GM12878 (cell line): ENCODE measurements at regions not wholly inside any gene's neighbourhood (a gene's known extent, or its start where the extent isn't known, plus 50 kb on each side); places are given as distances from the start of the nearest gene placed in this dataset.

ENCODE experiments used
- ATAC-seq: fragments of 200-7000 bp; cut with Tn5 transposase; 3 replicates; pipeline ENCODE4 v1.9.1; 2020; ENCODE audit warnings: mild to moderate bottlenecking, moderate library complexity
- BruUV-seq: library from RNA; stranded (reverse); fragments of 400-500 nt; replicated peaks from 2 replicates; lab custom pipeline; 2021; lab: Mats Ljungman, UMichigan
- CTCF ChIA-PET: fragments of 300-600 bp; sonication (Branson Sonifier 250); formaldehyde crosslinking; extraction: SDS; loops from one replicate; lab custom pipeline; 2021; ENCODE audit warnings: inconsistent platforms; lab: Yijun Ruan, JAX
- POLR2A ChIA-PET: fragments of 350-600 bp; formaldehyde crosslinking; extraction: SDS; loops from one replicate; lab custom pipeline; 2021; ENCODE audit warnings: inconsistent platforms; lab: Charles Lee
- RAD21 ChIA-PET: fragments of 300-600 bp; sonication (Branson Sonifier 250); formaldehyde crosslinking; loops from one replicate; lab custom pipeline; 2023; ENCODE audit warnings: antibody characterized with exemption; ENCODE audit not compliant: unreplicated experiment; lab: Charles Lee
- SMC1A ChIA-PET: fragments of 300-600 bp; sonication (Branson Sonifier 250); formaldehyde crosslinking; loops from one replicate; lab custom pipeline; 2023; ENCODE audit not compliant: unreplicated experiment, uncharacterized antibody; lab: Charles Lee
- DNase-seq: peaks from one replicate; pipeline ENCODE4 v3.0.0-alpha.2; 2011; ENCODE audit warnings: low read depth, low spot score
- FAIRE-seq: peaks from 3 replicates; lab custom pipeline; 2011; peaks lifted over from hg19 to GRCh38; lab: Jason Lieb, UNC
- H2AFZ ChIP-seq: 2 replicates; pipeline ENCODE4 v1.6.0; 2011; ENCODE audit warnings: low read depth, low read length, control low read depth; ENCODE audit not compliant: control insufficient read depth
- H3K27ac ChIP-seq: 2 replicates; pipeline ENCODE4 v1.5.1; 2011; ENCODE audit warnings: control low read depth; ENCODE audit not compliant: control insufficient read depth, insufficient read depth
- H3K27me3 ChIP-seq, 2 experiments: replicated peaks in 1 of 2; 2 replicates each; pipeline versions ENCODE4 v1.6.0 to v1.6.1; 2011; ENCODE audit warnings: low read length in 1 of 2; ENCODE audit not compliant: control insufficient read depth in 2 of 2, insufficient read depth in 2 of 2
- H3K36me3 ChIP-seq, 2 experiments: 2 replicates each; pipeline ENCODE4 v1.5.1; 2011; ENCODE audit warnings: low read length in 1 of 2; ENCODE audit not compliant: control insufficient read depth in 2 of 2, insufficient read depth in 2 of 2
- H3K4me1 ChIP-seq: 2 replicates; pipeline ENCODE4 v1.6.1; 2011; ENCODE audit warnings: mild to moderate bottlenecking, low read length, moderate library complexity, mixed read lengths; ENCODE audit not compliant: control insufficient read depth, insufficient read depth
- H3K4me2 ChIP-seq: 2 replicates; pipeline ENCODE4 v1.6.0; 2011; ENCODE audit warnings: control low read depth; ENCODE audit not compliant: control insufficient read depth, insufficient read depth
- H3K4me3 ChIP-seq: fragments of 200-600 bp; sonication (generic); 2 replicates; pipeline ENCODE4 v1.5.1; 2016
- H3K79me2 ChIP-seq: 2 replicates; pipeline ENCODE4 v1.6.0; 2011; ENCODE audit warnings: low read length; ENCODE audit not compliant: control insufficient read depth, insufficient read depth
- H3K9ac ChIP-seq: 2 replicates; pipeline ENCODE4 v1.8.0; 2011; ENCODE audit warnings: low read length, control low read depth, mixed read lengths; ENCODE audit not compliant: control insufficient read depth, insufficient read depth
- H3K9me3 ChIP-seq: replicated peaks from 3 replicates; pipeline ENCODE4 v1.5.1; 2011; ENCODE audit warnings: mild to moderate bottlenecking, low read length; ENCODE audit not compliant: control insufficient read depth, insufficient read depth
- H4K20me1 ChIP-seq: 2 replicates; pipeline ENCODE4 v1.6.0; 2011; ENCODE audit not compliant: control insufficient read depth, insufficient read depth
- ATF2 ChIP-seq: IDR thresholded peaks from 2 replicates; pipeline ENCODE4 v1.6.1; 2012; ENCODE audit warnings: low read length, inconsistent platforms
- BACH1 ChIP-seq: fragments of 450-650 bp; IDR thresholded peaks from 2 replicates; pipeline ENCODE4 v1.6.1; 2017; ENCODE audit warnings: mild to moderate bottlenecking, borderline replicate concordance
- CBX3 ChIP-seq: fragments of 200-600 bp; sonication (generic); IDR thresholded peaks from 2 replicates; pipeline ENCODE4 v1.6.1; 2016; ENCODE audit warnings: low read depth, borderline replicate concordance
- CTCF ChIP-seq, 3 experiments: IDR thresholded peaks in 2 of 3; conservative IDR thresholded peaks in 1 of 3; 2 replicates each; pipeline ENCODE4 v1.5.1; 2011; ENCODE audit warnings: low read depth in 3 of 3, low read length in 3 of 3, mild to moderate bottlenecking in 3 of 3, control low read depth in 2 of 3, moderate library complexity in 2 of 3, inconsistent platforms in 1 of 3, mixed read lengths in 1 of 3; ENCODE audit not compliant: control insufficient read depth in 2 of 3, insufficient read depth in 1 of 3; ENCODE audit errors: extremely low read depth in 1 of 3
- EP300 ChIP-seq, 2 experiments: fragments of 150-350 bp in 1 of 2; IDR thresholded peaks; 2 replicates each; pipeline ENCODE4 v1.6.1; 2011 to 2012; ENCODE audit warnings: low read depth in 2 of 2, low read length in 2 of 2, borderline replicate concordance in 1 of 2, improper control_type of control experiment in 1 of 2, inconsistent platforms in 1 of 2; ENCODE audit not compliant: control insufficient read depth in 1 of 2
- HSF1 ChIP-seq: fragments of 150-350 bp; IDR thresholded peaks from 2 replicates; pipeline ENCODE4 v1.6.1; 2014; ENCODE audit warnings: mild to moderate bottlenecking, low read depth, low read length
- IRF4 ChIP-seq: IDR thresholded peaks from 2 replicates; pipeline ENCODE4 v1.6.1; 2011; ENCODE audit warnings: low read depth, low read length
- KLF5 ChIP-seq: fragments of 450-650 bp; IDR thresholded peaks from 2 replicates; pipeline ENCODE4 v1.6.1; 2014; ENCODE audit warnings: mild to moderate bottlenecking; ENCODE audit not compliant: partially characterized antibody
- MLLT1 ChIP-seq: fragments of 450-650 bp; IDR thresholded peaks from 2 replicates; pipeline ENCODE4 v1.6.1; 2016; ENCODE audit warnings: mild to moderate bottlenecking
- POLR2A ChIP-seq: IDR thresholded peaks from 2 replicates; pipeline ENCODE4 v1.6.1; 2011; ENCODE audit warnings: low read depth, mild to moderate bottlenecking, low read length
- SIN3A ChIP-seq: IDR thresholded peaks from 2 replicates; pipeline ENCODE4 v1.6.1; 2012; ENCODE audit warnings: low read depth, low read length, improper control_type of control experiment
- STAT1 ChIP-seq: fragments of 450-650 bp; conservative IDR thresholded peaks from 2 replicates; pipeline ENCODE4 v1.6.1; 2014; ENCODE audit warnings: antibody characterized with exemption, mild to moderate bottlenecking
- TARDBP ChIP-seq: IDR thresholded peaks from 2 replicates; pipeline ENCODE4 v1.6.1; 2016; ENCODE audit warnings: borderline replicate concordance
- ZBED1 ChIP-seq: IDR thresholded peaks from 2 replicates; pipeline ENCODE4 v1.6.1; 2016; ENCODE audit warnings: borderline replicate concordance
- ZNF592 ChIP-seq: fragments of 450-650 bp; IDR thresholded peaks from 2 replicates; pipeline ENCODE4 v1.6.1; 2017; ENCODE audit warnings: mild to moderate bottlenecking, moderate library complexity
- ZNF622 ChIP-seq: fragments of 450-650 bp; IDR thresholded peaks from 2 replicates; pipeline ENCODE4 v1.6.1; 2017; ENCODE audit warnings: mild to moderate bottlenecking, inconsistent platforms
- WGBS: methylation state at CpG from one replicate; pipeline ENCODE4 v1.1.6; 2016; ENCODE audit warnings: low lambda C conversion rate; ENCODE audit not compliant: insufficient replicate concordance, insufficient coverage; ENCODE audit errors: missing lambda C conversion rate; 5-methylcytosine and 5-hydroxymethylcytosine counted together
- in situ Hi-C: fragments of 300-500 bp; cut with MboI; formaldehyde crosslinking; loops from 9 replicates; pipeline ENCODE4 v1.14.3; 2018; ENCODE audit warnings: mixed read lengths
- intact Hi-C: fragments of 100-400 bp; cut with micrococcal nuclease; formaldehyde crosslinking; loops from one replicate; pipeline ENCODE4 v1.14.2; 2022; ENCODE audit not compliant: unreplicated experiment

- Histone ChIP-seq H4K20me1 (no peaks in the 10 kb centered on the region), H3K4me3 (no peak overlapping the region), H3K9ac (no peak overlapping the region), H3K36me3 (no peaks in the 10 kb centered on the region), H3K4me1 (no peaks in the 10 kb centered on the region), H3K27ac (no peak overlapping the region), H3K79me2 (no peaks in the 10 kb centered on the region), H3K9me3 (no peaks in the 10 kb centered on the region), H3K27me3 (peaks cover 0 to 2% of the 10 kb centered on the region in 2 experiments; a peak in 1 of 4 replicates), H2AFZ (no peak overlapping the region), H3K4me2 (no peak overlapping the region)
- no peak for ATAC-seq
- RAD21 ChIA-PET: no interaction called here
- 16% methylated on average over 8 of the region's 8 CpGs for WGBS
- intact Hi-C loops: no loop called here
- DNase-seq: no peak
- SMC1A ChIA-PET: no interaction called here
- FAIRE-seq: no peak
- in situ Hi-C loops: no loop called here
- POLR2A ChIA-PET: no interaction called here
- no TSS peak for BruUV-seq
- CTCF ChIA-PET: no interaction called here
- TF ChIP-seq ZBED1 (no peak), ZNF622 (no peak), SIN3A (no peak), ZNF592 (no peak), CTCF (IDR thresholded peaks at IDR 0.05 in 2 of 3, conservative IDR thresholded peaks at IDR 0.05 in 1 of 3; ENCODE audit: control insufficient read depth in 2 of 3, extremely low read depth in 1 of 3, insufficient read depth in 1 of 3, low read depth in 3 of 3, low read length in 3 of 3) (no peak), POLR2A (no peak), MLLT1 (no peak), TARDBP (no peak), IRF4 (no peak), CBX3 (no peak), BACH1 (no peak), KLF5 (no peak), EP300 (IDR thresholded peaks at IDR 0.05; ENCODE audit: borderline replicate concordance in 1 of 2, control insufficient read depth in 1 of 2, low read depth in 2 of 2, low read length in 2 of 2) (no peak), STAT1 (no peak), HSF1 (no peak), ATF2 (no peak)
Observed at GRCh38 chr20:50360218-50360672, 149.9 kb upstream of the PTPN1 start.
